RWPE1 (cell line): ENCODE measurements at regions not wholly inside any gene's neighbourhood (a gene's known extent, or its start where the extent isn't known, plus 50 kb on each side); places are given as distances from the start of the nearest gene placed in this dataset.

Source experiments
- CTCF ChIA-PET: fragments of 350-600 bp; sonication (Branson Sonifier 250); formaldehyde crosslinking; extraction: SDS; loops from one replicate; lab custom pipeline; 2021; lab: Yijun Ruan, JAX
- POLR2A ChIA-PET: fragments of 400-600 bp; formaldehyde crosslinking; extraction: SDS; loops from one replicate; lab custom pipeline; 2020; ENCODE audit warnings: antibody characterized with exemption; ENCODE audit not compliant: low non-redundant PET; lab: Yijun Ruan, JAX
- DNase-seq: peaks from one replicate; pipeline ENCODE4 v3.0.0; 2012; ENCODE audit warnings: low spot score
- H3K27ac ChIP-seq: fragments of 450-650 bp; 2 replicates; pipeline ENCODE4 v1.5.1; 2017
- TF ChIP-seq, protein P1 (sequence below): fragments of 450-650 bp; conservative IDR thresholded peaks from 2 replicates; pipeline ENCODE4 v1.5.1; 2017; ENCODE audit warnings: low read depth, mild to moderate bottlenecking

DNA sequence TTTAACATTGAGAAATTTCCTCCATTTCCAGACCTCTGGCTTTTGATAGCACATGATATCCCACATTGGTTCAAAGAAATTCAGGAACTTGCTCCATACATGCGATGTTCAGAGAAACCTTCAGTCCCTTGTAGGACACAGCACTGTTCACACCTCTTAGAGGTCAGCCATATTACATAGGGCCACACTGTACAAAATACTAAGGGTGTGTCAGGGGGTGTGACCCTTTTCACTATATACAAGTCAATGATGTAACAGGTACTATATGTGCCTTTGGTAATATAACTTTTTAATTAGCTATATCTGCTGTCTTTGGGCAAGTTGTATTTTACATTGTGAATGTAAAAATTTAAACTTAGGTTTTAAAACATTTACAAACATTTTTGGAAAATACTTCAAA, 505.5 kb downstream of the ENC1 start:
- H3K27ac ChIP-seq, result no peak overlapping the region
- TF ChIP-seq, protein P1, sequence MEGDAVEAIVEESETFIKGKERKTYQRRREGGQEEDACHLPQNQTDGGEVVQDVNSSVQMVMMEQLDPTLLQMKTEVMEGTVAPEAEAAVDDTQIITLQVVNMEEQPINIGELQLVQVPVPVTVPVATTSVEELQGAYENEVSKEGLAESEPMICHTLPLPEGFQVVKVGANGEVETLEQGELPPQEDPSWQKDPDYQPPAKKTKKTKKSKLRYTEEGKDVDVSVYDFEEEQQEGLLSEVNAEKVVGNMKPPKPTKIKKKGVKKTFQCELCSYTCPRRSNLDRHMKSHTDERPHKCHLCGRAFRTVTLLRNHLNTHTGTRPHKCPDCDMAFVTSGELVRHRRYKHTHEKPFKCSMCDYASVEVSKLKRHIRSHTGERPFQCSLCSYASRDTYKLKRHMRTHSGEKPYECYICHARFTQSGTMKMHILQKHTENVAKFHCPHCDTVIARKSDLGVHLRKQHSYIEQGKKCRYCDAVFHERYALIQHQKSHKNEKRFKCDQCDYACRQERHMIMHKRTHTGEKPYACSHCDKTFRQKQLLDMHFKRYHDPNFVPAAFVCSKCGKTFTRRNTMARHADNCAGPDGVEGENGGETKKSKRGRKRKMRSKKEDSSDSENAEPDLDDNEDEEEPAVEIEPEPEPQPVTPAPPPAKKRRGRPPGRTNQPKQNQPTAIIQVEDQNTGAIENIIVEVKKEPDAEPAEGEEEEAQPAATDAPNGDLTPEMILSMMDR, result no peak
- CTCF ChIA-PET, result no interaction called here
- no peak for DNase-seq
- POLR2A ChIA-PET, result no interaction called here

DNA sequence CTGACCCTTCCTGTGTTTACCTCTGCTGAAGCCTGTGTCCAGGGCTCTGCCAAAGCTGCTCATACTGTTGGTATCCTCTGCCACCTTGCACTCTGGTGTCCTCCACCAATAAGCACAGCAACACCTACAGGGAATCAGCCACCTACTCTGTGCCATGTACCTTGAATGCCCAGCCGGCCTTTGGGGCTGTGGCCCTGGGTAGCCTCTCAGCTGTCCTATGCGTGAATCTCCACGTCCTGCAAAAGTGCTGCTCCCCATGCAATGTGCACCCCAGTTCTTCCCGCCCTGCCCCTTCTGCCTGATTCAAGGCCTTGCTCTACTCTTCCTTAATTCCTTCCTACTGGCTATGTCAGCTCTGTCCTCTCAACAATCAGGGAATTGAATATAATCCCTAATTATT, 506.5 kb downstream of the ARHGEF28 start:
- TF ChIP-seq, protein P1, result no peak
- H3K27ac ChIP-seq, result no peak overlapping the region
- DNase-seq, result no peak
- ChIA-PET CTCF (no interaction called here), POLR2A (no interaction called here)

DNA sequence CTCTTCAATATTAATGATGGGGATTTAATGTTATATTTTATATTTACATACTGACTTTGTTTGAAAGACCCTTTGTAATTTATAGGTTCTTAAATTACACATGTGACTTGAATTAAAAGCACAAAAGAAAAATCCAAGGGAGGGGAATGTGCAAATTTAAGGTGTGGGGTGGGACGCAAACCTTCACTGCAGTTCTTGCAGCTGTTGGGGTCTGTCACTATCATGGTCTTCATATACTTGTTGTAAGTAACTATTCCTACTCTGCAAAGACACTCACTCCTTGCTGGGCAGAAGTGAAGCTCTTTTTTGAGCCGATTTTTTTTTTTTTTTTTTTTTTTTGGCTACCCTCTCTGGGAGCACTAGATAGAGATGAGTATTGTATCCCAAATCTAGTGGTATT, 505.3 kb downstream of the ARHGEF28 start:
- POLR2A ChIA-PET, result interaction anchor here (0.5 kb wide), 1 partner anchor 15 kb away, joined by 3 read pairs; no protein-coding TSS in a partner anchor
- no peak for DNase-seq
- no peak overlapping the region for H3K27ac ChIP-seq
- TF ChIP-seq, protein P1, result no peak
- CTCF ChIA-PET, result interaction anchor here (0.6 kb wide), 1 partner anchor 346 kb away, joined by 4 read pairs; no protein-coding TSS in a partner anchor

DNA sequence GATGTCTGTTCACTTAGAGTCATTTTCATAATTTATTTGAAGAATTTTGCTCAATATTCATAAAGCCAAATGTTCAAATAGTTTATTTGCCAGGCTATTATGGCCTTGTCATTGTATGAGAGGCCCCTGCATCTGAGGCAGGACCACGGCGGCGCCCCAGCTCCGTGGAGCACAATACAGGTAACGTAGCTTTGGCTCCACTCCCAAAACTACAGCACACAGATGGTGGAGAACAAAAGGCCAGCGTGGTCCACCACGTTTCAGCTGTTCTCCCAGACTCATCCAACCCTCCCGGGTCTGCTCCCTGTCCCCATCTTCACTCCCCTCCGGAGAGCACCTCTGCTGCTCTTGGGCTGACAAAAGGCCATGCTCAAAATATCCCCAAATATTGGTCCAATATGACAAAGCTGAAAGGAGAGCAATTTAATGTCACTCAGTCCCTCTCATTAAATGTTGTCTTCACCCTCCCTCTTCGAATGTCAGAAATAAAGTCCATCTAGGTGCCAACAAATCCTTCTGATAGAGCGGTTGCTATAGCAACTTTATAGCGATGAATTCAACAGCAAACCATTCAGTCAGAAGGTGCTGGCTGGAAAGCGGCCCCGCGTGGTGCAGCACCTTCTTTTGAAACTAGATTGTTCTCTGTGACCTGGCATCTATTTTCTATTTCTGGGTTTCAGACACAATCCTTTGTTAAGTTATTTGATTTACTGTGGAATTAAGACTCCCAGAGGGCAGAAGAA, 504.3 kb downstream of the ARHGEF28 start:
- no peak for DNase-seq
- ChIA-PET POLR2A (no interaction called here), CTCF (no interaction called here)
- H3K27ac ChIP-seq, result no peak overlapping the region
- TF ChIP-seq, protein P1, result no peak

DNA sequence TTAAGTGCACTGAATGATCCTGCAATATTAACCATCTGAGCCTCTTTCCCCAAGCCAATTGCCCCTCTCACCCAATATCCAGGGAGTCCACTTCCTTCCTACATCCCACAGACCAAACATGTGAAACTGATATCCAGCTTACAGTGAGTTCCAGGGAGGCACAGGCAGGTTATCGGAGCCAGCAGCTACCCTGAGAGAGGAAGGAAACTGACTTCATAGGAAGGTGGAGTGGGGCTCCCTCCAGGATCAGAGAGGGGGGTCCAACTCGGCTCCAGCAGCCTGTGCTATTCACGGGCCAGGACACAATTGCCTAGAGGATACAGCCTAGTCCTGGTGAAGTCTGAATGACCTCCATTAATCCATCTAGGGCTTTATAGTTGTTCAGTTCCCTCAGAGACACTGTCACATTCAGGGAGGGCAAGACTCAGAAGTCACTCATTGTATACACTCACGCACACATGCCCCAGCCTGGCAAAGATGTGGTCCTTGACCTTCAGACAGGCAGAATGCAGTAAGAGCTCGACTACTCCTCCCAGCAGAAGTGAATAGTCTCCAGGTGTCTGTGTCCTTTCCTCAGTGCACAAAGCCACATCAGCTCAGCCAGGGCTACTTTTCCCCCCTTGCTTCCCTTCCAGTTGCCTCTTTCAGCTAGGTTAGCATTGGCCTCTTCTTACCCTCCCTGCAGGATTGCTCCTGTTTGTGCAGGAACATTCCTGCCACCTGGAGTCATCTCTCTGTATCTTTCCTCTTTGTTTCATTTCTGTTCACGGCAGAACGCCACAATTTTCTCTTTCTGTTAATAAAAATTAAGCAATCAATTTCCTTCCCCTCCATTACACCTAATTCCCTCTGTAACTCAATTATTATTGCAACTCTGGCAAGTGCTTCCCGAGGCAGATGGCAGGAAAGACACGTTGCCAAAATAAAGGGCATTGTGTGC, 501.7 kb downstream of the ARHGEF28 start:
- CTCF ChIA-PET, result interaction anchor here (0.6 to 0.8 kb wide), 5 partner anchors 61 to 514 kb away, joined by 3 to 4 read pairs (median 3); no protein-coding TSS in a partner anchor
- TF ChIP-seq, protein P1, result peak; percentile 68
- POLR2A ChIA-PET, result no interaction called here
- H3K27ac ChIP-seq, result peak overlapping the region; percentile 50
- DNase-seq, result peak; percentile 69

DNA sequence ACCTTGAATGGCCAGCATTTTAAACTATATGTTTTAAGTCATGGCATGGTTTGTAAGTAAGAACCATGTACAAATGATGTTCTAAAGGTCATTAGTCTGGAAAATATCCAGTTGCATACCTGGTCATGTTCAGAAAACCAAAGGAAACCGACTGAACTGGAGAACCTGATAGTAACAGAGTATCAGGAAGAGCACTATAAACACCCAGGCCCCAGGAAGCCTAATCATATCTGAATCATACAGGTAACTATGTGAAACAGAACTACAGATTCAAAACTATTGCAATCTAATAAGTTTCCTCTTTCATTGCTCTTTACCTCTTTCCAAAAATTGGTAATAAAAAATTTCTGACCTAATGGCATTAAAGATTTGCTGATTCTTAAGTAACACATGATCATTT, 500.3 kb downstream of the ARHGEF28 start:
- CTCF ChIA-PET, result no interaction called here
- POLR2A ChIA-PET, result no interaction called here
- DNase-seq, result peak; percentile 54
- H3K27ac ChIP-seq, result no peak overlapping the region
- TF ChIP-seq, protein P1, result no peak
